ENCODE measurements at regions not wholly inside any gene's neighbourhood (a gene's known extent, or its start where the extent isn't known, plus 50 kb on each side); places are given as distances from the start of the nearest gene placed in this dataset.

DNA sequence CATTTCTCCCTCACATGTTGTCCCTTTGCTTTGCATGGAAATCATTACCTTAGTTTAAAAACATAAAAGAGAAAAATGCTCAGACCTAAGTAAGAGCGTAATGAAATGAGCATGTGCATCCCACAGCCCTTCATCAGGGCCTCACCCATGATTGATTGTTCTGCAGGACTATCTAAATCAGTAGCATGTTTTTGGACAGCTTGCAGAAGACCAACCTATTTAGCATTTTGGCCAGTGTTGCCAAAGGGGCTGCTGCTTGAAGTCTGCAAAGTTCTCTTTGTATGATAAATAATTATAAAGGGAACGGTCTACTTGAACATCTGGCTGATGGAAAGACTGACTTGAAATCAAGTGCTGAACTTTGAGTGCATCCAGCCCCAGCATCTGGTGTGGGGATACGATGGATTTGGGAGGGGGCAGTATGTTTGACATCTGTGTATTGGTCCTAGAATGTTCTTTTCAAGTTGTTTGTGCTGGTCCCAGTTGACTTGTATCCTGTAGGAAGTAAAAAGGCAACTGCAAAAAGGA, 76.1 kb upstream of the LIMCH1 start:
- H3K27ac Mint-ChIP-seq, result no peak overlapping the region
- no peaks in the 10 kb centered on the region for H3K4me1 Mint-ChIP-seq (ENCODE audit: low read depth)
- no peaks in the 10 kb centered on the region for H3K36me3 Mint-ChIP-seq (ENCODE audit: low read depth)
- H3K9me3 Mint-ChIP-seq, result no peaks in the 10 kb centered on the region
- H3K27me3 Mint-ChIP-seq, result no peaks in the 10 kb centered on the region
- no peak overlapping the region for H3K4me3 Mint-ChIP-seq

DNA sequence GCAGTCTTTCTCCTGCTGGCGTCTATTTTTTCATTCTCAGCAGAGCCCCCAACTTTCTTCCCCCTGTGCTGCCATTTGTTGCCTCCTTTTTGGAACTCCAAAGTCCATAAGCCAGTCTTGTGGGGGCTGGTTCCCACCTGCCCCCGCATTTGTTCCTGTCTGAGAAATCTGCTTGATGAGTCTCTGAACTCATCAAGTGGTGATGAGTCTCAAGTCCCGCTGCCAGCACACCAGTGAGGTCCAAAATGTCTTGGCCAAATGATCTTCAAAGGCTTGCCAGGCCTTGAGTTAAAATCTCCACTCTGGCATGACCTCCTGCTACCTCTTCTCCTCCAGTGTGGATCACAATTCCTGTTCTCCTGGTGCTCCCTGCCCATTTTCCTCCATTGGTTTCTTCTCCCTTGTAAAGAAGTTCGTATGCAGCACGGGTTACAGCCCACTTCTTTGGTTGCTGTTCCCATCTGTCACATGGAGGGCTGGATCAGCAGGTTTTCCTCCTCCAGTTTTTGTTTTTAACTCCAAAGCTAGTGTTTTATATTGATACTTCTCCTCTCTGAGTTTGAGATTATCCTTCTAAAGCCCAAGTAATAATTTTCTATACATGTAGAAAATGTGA, 72.7 kb upstream of the LIMCH1 start:
- H3K4me1 Mint-ChIP-seq (ENCODE audit: low read depth), result no peaks in the 10 kb centered on the region
- H3K27ac Mint-ChIP-seq, result no peak overlapping the region
- no peaks in the 10 kb centered on the region for H3K9me3 Mint-ChIP-seq
- H3K4me3 Mint-ChIP-seq, result no peak overlapping the region
- no peaks in the 10 kb centered on the region for H3K27me3 Mint-ChIP-seq
- no peaks in the 10 kb centered on the region for H3K36me3 Mint-ChIP-seq (ENCODE audit: low read depth)

GRCh38 chr4:41466249-41466648, 71.7 kb upstream of the LIMCH1 start:
- no peak overlapping the region for H3K27ac Mint-ChIP-seq
- H3K36me3 Mint-ChIP-seq (ENCODE audit: low read depth), result no peaks in the 10 kb centered on the region
- no peak overlapping the region for H3K4me3 Mint-ChIP-seq
- no peaks in the 10 kb centered on the region for H3K27me3 Mint-ChIP-seq
- no peaks in the 10 kb centered on the region for H3K9me3 Mint-ChIP-seq
- H3K4me1 Mint-ChIP-seq (ENCODE audit: low read depth), result no peaks in the 10 kb centered on the region

DNA sequence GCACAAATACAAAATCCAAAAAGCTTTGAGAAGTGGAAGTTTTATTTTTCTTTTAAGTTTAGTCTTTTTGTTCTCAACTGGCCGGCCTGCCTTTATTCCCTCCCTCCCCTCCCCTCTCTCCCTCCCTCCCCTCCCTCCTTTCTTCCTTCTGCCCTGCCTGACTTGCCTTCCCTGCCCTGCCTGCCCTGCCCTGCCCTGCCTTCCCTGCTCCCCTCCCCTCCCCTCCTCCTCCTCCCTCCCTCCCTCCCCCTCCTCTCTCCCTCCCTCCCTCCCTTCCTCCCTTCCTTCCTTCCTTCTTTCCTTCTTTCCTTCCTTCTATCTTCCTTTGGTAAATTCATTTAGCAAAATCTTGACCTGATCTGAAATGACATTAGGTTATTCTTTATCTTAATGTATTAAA, 69.8 kb upstream of the LIMCH1 start:
- no peaks in the 10 kb centered on the region for H3K4me1 Mint-ChIP-seq (ENCODE audit: low read depth)
- no peaks in the 10 kb centered on the region for H3K9me3 Mint-ChIP-seq
- H3K27me3 Mint-ChIP-seq, result no peaks in the 10 kb centered on the region
- no peak overlapping the region for H3K4me3 Mint-ChIP-seq
- no peaks in the 10 kb centered on the region for H3K36me3 Mint-ChIP-seq (ENCODE audit: low read depth)
- H3K27ac Mint-ChIP-seq, result no peak overlapping the region

GRCh38 chr4:41471126-41472071, 66.6 kb upstream of the LIMCH1 start:
- no peak overlapping the region for H3K4me3 Mint-ChIP-seq
- no peaks in the 10 kb centered on the region for H3K36me3 Mint-ChIP-seq (ENCODE audit: low read depth)
- no peaks in the 10 kb centered on the region for H3K4me1 Mint-ChIP-seq (ENCODE audit: low read depth)
- H3K27ac Mint-ChIP-seq, result no peak overlapping the region
- no peaks in the 10 kb centered on the region for H3K27me3 Mint-ChIP-seq
- H3K9me3 Mint-ChIP-seq, result no peaks in the 10 kb centered on the region

- no peak overlapping the region for H3K4me3 Mint-ChIP-seq
- H3K27me3 Mint-ChIP-seq, result no peaks in the 10 kb centered on the region
- no peak overlapping the region for H3K27ac Mint-ChIP-seq
- H3K9me3 Mint-ChIP-seq, result no peaks in the 10 kb centered on the region
- H3K4me1 Mint-ChIP-seq (ENCODE audit: low read depth), result no peaks in the 10 kb centered on the region
- no peaks in the 10 kb centered on the region for H3K36me3 Mint-ChIP-seq (ENCODE audit: low read depth)
These were observed 65.9 kb upstream of the LIMCH1 start for GRCh38 chr4:41472081-41472480.

DNA sequence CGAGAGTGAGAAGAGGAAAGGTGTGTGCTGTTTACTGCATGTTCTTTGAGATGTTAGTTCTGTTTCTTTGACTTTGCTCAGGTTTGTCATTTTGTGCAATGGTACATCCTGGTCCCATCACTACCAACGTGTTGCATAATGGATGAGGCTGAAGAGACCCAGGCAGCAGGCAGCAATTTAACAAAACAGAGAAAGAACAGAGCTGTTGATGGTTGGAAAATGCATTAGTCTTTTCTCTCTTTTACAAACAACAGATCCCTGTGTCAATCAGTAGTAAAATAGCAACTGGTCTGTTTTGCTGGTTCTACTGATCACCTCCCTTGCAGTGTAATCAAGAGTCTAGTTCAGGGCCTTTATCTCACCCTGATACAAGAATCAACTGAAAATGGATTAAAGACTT, 64.8 kb upstream of the LIMCH1 start:
- H3K27ac Mint-ChIP-seq, result no peak overlapping the region
- no peak overlapping the region for H3K4me3 Mint-ChIP-seq
- no peaks in the 10 kb centered on the region for H3K4me1 Mint-ChIP-seq (ENCODE audit: low read depth)
- no peaks in the 10 kb centered on the region for H3K27me3 Mint-ChIP-seq
- H3K36me3 Mint-ChIP-seq (ENCODE audit: low read depth), result no peaks in the 10 kb centered on the region
- no peaks in the 10 kb centered on the region for H3K9me3 Mint-ChIP-seq

- H3K4me1 Mint-ChIP-seq (ENCODE audit: low read depth), result no peaks in the 10 kb centered on the region
- H3K27ac Mint-ChIP-seq, result no peak overlapping the region
- no peaks in the 10 kb centered on the region for H3K27me3 Mint-ChIP-seq
- H3K4me3 Mint-ChIP-seq, result no peak overlapping the region
- no peaks in the 10 kb centered on the region for H3K36me3 Mint-ChIP-seq (ENCODE audit: low read depth)
- no peaks in the 10 kb centered on the region for H3K9me3 Mint-ChIP-seq
These were observed 62.6 kb upstream of the LIMCH1 start for GRCh38 chr4:41475402-41475801.

- no peak overlapping the region for H3K27ac Mint-ChIP-seq
- no peaks in the 10 kb centered on the region for H3K9me3 Mint-ChIP-seq
- H3K4me3 Mint-ChIP-seq, result no peak overlapping the region
- H3K36me3 Mint-ChIP-seq (ENCODE audit: low read depth), result no peaks in the 10 kb centered on the region
- H3K4me1 Mint-ChIP-seq (ENCODE audit: low read depth), result no peaks in the 10 kb centered on the region
- no peaks in the 10 kb centered on the region for H3K27me3 Mint-ChIP-seq
These were observed 61.6 kb upstream of the LIMCH1 start for GRCh38 chr4:41476310-41476885.

- Mint-ChIP-seq H3K4me3 (no peak overlapping the region), H3K27me3 (no peaks in the 10 kb centered on the region), H3K9me3 (no peaks in the 10 kb centered on the region), H3K36me3 (ENCODE audit: low read depth) (no peaks in the 10 kb centered on the region), H3K27ac (no peak overlapping the region), H3K4me1 (ENCODE audit: low read depth) (no peaks in the 10 kb centered on the region)
These were observed 60.6 kb upstream of the LIMCH1 start for GRCh38 chr4:41477181-41477905.

GRCh38 chr4:41478518-41478917, 59.4 kb upstream of the LIMCH1 start:
- Mint-ChIP-seq H3K4me1 (ENCODE audit: low read depth) (no peaks in the 10 kb centered on the region), H3K27me3 (no peaks in the 10 kb centered on the region), H3K4me3 (no peak overlapping the region), H3K36me3 (ENCODE audit: low read depth) (no peaks in the 10 kb centered on the region), H3K27ac (no peak overlapping the region), H3K9me3 (no peaks in the 10 kb centered on the region)

- no peak overlapping the region for H3K4me3 Mint-ChIP-seq
- H3K27ac Mint-ChIP-seq, result no peak overlapping the region
- no peaks in the 10 kb centered on the region for H3K36me3 Mint-ChIP-seq (ENCODE audit: low read depth)
- H3K27me3 Mint-ChIP-seq, result no peaks in the 10 kb centered on the region
- H3K9me3 Mint-ChIP-seq, result peaks cover 3% of the 10 kb centered on the region
- no peaks in the 10 kb centered on the region for H3K4me1 Mint-ChIP-seq (ENCODE audit: low read depth)
These were observed 57.1 kb upstream of the LIMCH1 start for GRCh38 chr4:41480896-41481311.

GRCh38 chr4:41483771-41484170, 54.2 kb upstream of the LIMCH1 start:
- Mint-ChIP-seq H3K27ac (no peak overlapping the region), H3K27me3 (no peaks in the 10 kb centered on the region), H3K36me3 (ENCODE audit: low read depth) (no peaks in the 10 kb centered on the region), H3K4me3 (no peak overlapping the region), H3K4me1 (ENCODE audit: low read depth) (no peaks in the 10 kb centered on the region), H3K9me3 (peaks cover 3% of the 10 kb centered on the region)

GRCh38 chr4:41485041-41485440, 52.9 kb upstream of the LIMCH1 start:
- H3K27ac Mint-ChIP-seq, result no peak overlapping the region
- no peaks in the 10 kb centered on the region for H3K27me3 Mint-ChIP-seq
- no peak overlapping the region for H3K4me3 Mint-ChIP-seq
- peaks cover 3% of the 10 kb centered on the region for H3K9me3 Mint-ChIP-seq
- no peaks in the 10 kb centered on the region for H3K4me1 Mint-ChIP-seq (ENCODE audit: low read depth)
- no peaks in the 10 kb centered on the region for H3K36me3 Mint-ChIP-seq (ENCODE audit: low read depth)
